OCI-LY1 (cell line): ENCODE measurements at regions not wholly inside any gene's neighbourhood (a gene's known extent, or its start where the extent isn't known, plus 50 kb on each side); places are given as distances from the start of the nearest gene placed in this dataset.

ENCODE experiments used
- CTCF ChIP-seq: fragments of 200-600 bp; sonication (generic), shearing (Covaris generic); IDR thresholded peaks from 2 replicates; pipeline ENCODE4 v1.5.1; 2017; ENCODE audit warnings: mild to moderate bottlenecking, antibody characterized with exemption, low read length, moderate library complexity, mixed read lengths
- EZH2 ChIP-seq: fragments of 200-600 bp; sonication (generic), shearing (Covaris generic); IDR thresholded peaks from 2 replicates; pipeline ENCODE4 v1.8.0; 2017; ENCODE audit warnings: borderline replicate concordance, mixed run types, mild to moderate bottlenecking, antibody characterized with exemption, low read length, moderate library complexity, mixed read lengths

- TF ChIP-seq CTCF (no peak), EZH2 (no peak)
Measured at GRCh38 chr11:33575311-33575710, 125.3 kb downstream of the C11orf91 start.
